ENCODE measurements at regions not wholly inside any gene's neighbourhood (a gene's known extent, or its start where the extent isn't known, plus 50 kb on each side); places are given as distances from the start of the nearest gene placed in this dataset.

DNA sequence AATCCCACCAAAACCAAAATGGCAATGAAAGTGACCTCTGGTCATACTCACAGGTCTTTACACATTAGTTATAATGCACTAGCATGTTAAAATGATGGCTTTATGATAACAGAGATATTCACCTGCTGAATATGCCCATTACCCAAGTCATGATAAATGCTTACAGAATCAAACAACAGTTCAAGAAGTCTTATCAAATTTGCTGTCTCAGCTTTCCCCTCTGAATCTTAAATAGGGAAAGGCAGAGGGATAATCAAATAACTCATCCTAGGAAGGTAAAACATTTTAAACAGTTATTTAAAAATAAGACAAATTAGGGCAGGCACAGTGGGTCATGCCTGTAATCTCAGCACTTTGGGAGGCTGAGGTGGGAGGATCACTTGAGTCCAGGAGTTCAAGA is 52.8 kb upstream of the CRBN start:
- Mint-ChIP-seq H3K9me3 (ENCODE audit: low read depth) (peaks cover 12% of the 10 kb centered on the region), H3K4me1 (ENCODE audit: low read depth) (no peaks in the 10 kb centered on the region), H3K27me3 (no peaks in the 10 kb centered on the region), H3K27ac (no peak overlapping the region), H3K36me3 (peaks cover 9% of the 10 kb centered on the region), H3K4me3 (no peak overlapping the region)
